Loucy (cell line): ENCODE measurements at regions not wholly inside any gene's neighbourhood (a gene's known extent, or its start where the extent isn't known, plus 50 kb on each side); places are given as distances from the start of the nearest gene placed in this dataset.

ENCODE experiments used
- H2AFZ ChIP-seq: fragments of 200-600 bp; sonication (generic); 2 replicates; pipeline ENCODE4 v1.6.0; 2016; ENCODE audit warnings: antibody characterized with exemption, mild to moderate bottlenecking, low read length, moderate library complexity
- H3F3A ChIP-seq: fragments of 200-600 bp; 2 replicates; pipeline ENCODE4 v1.6.0; 2016; ENCODE audit warnings: antibody characterized with exemption, low read depth, mild to moderate bottlenecking
- H3K27me3 ChIP-seq: fragments of 200-600 bp; sonication (generic); 2 replicates; pipeline ENCODE4 v1.6.1; 2014; ENCODE audit warnings: low read length, mild to moderate bottlenecking; ENCODE audit not compliant: insufficient read depth, poor library complexity, severe bottlenecking
- H3K36me3 ChIP-seq: fragments of 200-600 bp; sonication (generic); 2 replicates; pipeline ENCODE4 v1.6.1; 2016; ENCODE audit warnings: low read length; ENCODE audit not compliant: insufficient read depth
- H3K4me1 ChIP-seq: fragments of 200-600 bp; sonication (generic); 2 replicates; pipeline ENCODE4 v1.5.1; 2014; ENCODE audit warnings: low read length, mild to moderate bottlenecking; ENCODE audit not compliant: insufficient read depth, poor library complexity, severe bottlenecking
- H3K4me2 ChIP-seq: fragments of 200-600 bp; sonication (generic); 2 replicates; pipeline ENCODE4 v1.6.0; 2014; ENCODE audit warnings: antibody characterized with exemption, low read length, low read depth, mild to moderate bottlenecking; ENCODE audit not compliant: poor library complexity, severe bottlenecking
- H3K4me3 ChIP-seq: fragments of 200-600 bp; sonication (generic); 2 replicates; pipeline ENCODE4 v1.5.1; 2014; ENCODE audit warnings: low read length, mild to moderate bottlenecking, mixed read lengths; ENCODE audit not compliant: poor library complexity, severe bottlenecking
- H3K79me2 ChIP-seq: fragments of 200-600 bp; sonication (generic); 2 replicates; pipeline ENCODE4 v1.6.1; 2014; ENCODE audit warnings: low read length; ENCODE audit not compliant: insufficient read depth
- H3K9ac ChIP-seq: fragments of 200-600 bp; sonication (generic); 2 replicates; pipeline ENCODE4 v1.6.0; 2014; ENCODE audit warnings: mild to moderate bottlenecking, low read depth, low read length, moderate library complexity; ENCODE audit not compliant: poor library complexity, severe bottlenecking
- H3K9me2 ChIP-seq: fragments of 200-600 bp; sonication (generic); replicated peaks from 2 replicates; pipeline ENCODE4 v1.6.1; 2016; ENCODE audit warnings: low read depth, low read length, mixed read lengths
- H3K9me3 ChIP-seq: fragments of 200-600 bp; sonication (generic); 2 replicates; pipeline ENCODE4 v1.6.1; 2014; ENCODE audit warnings: mild to moderate bottlenecking, antibody characterized with exemption, low read length, low read depth; ENCODE audit not compliant: insufficient read depth
- H4K20me1 ChIP-seq: fragments of 200-600 bp; sonication (generic); 2 replicates; pipeline ENCODE4 v1.6.0; 2014; ENCODE audit warnings: antibody characterized with exemption, low read length, mild to moderate bottlenecking; ENCODE audit not compliant: insufficient read depth, poor library complexity, severe bottlenecking
- CTCF ChIP-seq: fragments of 200-600 bp; sonication (generic); conservative IDR thresholded peaks from 2 replicates; pipeline ENCODE4 v1.5.1; 2014; ENCODE audit warnings: mild to moderate bottlenecking, antibody characterized with exemption, low read length
- EZH2phosphoT487 ChIP-seq: fragments of 200-600 bp; IDR thresholded peaks from 2 replicates; pipeline ENCODE4 v1.6.1; 2018; ENCODE audit warnings: antibody characterized with exemption, mild to moderate bottlenecking, moderate library complexity, borderline replicate concordance

- Histone ChIP-seq H2AFZ (peak overlapping the region; percentile 53; the same call in 1 of the 2 replicates), H3F3A (no peaks in the 10 kb centered on the region), H4K20me1 (no peaks in the 10 kb centered on the region), H3K9me2 (no peaks in the 10 kb centered on the region), H3K4me3 (no peak overlapping the region), H3K36me3 (no peaks in the 10 kb centered on the region), H3K9ac (no peak overlapping the region), H3K4me2 (no peak overlapping the region), H3K9me3 (no peaks in the 10 kb centered on the region), H3K79me2 (no peaks in the 10 kb centered on the region), H3K27me3 (no peaks in the 10 kb centered on the region), H3K4me1 (no peaks in the 10 kb centered on the region)
- TF ChIP-seq CTCF = no peak
- TF ChIP-seq EZH2phosphoT487 = no peak
Measured at GRCh38 chr9:88596376-88596775, 61.4 kb downstream of the NXNL2 start.

- H3F3A ChIP-seq = no peaks in the 10 kb centered on the region
- no peak overlapping the region for H3K9ac ChIP-seq
- TF ChIP-seq CTCF (no peak), EZH2phosphoT487 (no peak)
Measured at GRCh38 chr9:88604836-88605511, 70.0 kb downstream of the NXNL2 start.

GRCh38 chr9:88605512-88606362 is 70.8 kb downstream of the NXNL2 start:
- H4K20me1 ChIP-seq = no peaks in the 10 kb centered on the region
- no peak overlapping the region for H3K4me3 ChIP-seq
- no peaks in the 10 kb centered on the region for H3K9me2 ChIP-seq
- H3K36me3 ChIP-seq = no peaks in the 10 kb centered on the region
- no peaks in the 10 kb centered on the region for H3K4me1 ChIP-seq
- H2AFZ ChIP-seq = no peak overlapping the region
- H3K79me2 ChIP-seq = no peaks in the 10 kb centered on the region
- H3F3A ChIP-seq = no peaks in the 10 kb centered on the region
- TF ChIP-seq CTCF = no peak
- TF ChIP-seq EZH2phosphoT487 = no peak
- H3K4me2 ChIP-seq = no peak overlapping the region
- H3K27me3 ChIP-seq = no peaks in the 10 kb centered on the region
- no peaks in the 10 kb centered on the region for H3K9me3 ChIP-seq
- no peak overlapping the region for H3K9ac ChIP-seq

More at GRCh38 chr9:88604836-88605511, 70.0 kb downstream of the NXNL2 start:
- no peak overlapping the region for H2AFZ ChIP-seq
- H3K27me3 ChIP-seq = no peaks in the 10 kb centered on the region
- H3K4me3 ChIP-seq = no peak overlapping the region
- no peaks in the 10 kb centered on the region for H4K20me1 ChIP-seq
- H3K79me2 ChIP-seq = no peaks in the 10 kb centered on the region
- H3K4me1 ChIP-seq = no peaks in the 10 kb centered on the region
- H3K9me2 ChIP-seq = no peaks in the 10 kb centered on the region
- no peak overlapping the region for H3K4me2 ChIP-seq
- no peaks in the 10 kb centered on the region for H3K9me3 ChIP-seq
- H3K36me3 ChIP-seq = no peaks in the 10 kb centered on the region
